Brain microvascular endothelial cell (primary cell): ENCODE measurements at regions not wholly inside any gene's neighbourhood (a gene's known extent, or its start where the extent isn't known, plus 50 kb on each side); places are given as distances from the start of the nearest gene placed in this dataset.

Source experiments
- DNase-seq: peaks from one replicate; pipeline ENCODE4 v3.0.0-alpha.2; 2020
- H3K27ac ChIP-seq: fragments of 250-450 bp; sonication (Bioruptor Pico); 2 replicates; pipeline ENCODE4 v1.5.1; 2020; ENCODE audit warnings: mild to moderate bottlenecking, moderate library complexity
- H3K27me3 ChIP-seq: fragments of 250-450 bp; sonication (Bioruptor Pico); replicated peaks from 2 replicates; pipeline ENCODE4 v1.5.1; 2020; ENCODE audit warnings: mild to moderate bottlenecking
- H3K36me3 ChIP-seq: fragments of 250-450 bp; sonication (Bioruptor Pico); replicated peaks from 2 replicates; pipeline ENCODE4 v1.5.1; 2020; ENCODE audit warnings: mild to moderate bottlenecking
- H3K4me3 ChIP-seq: 2 replicates; pipeline ENCODE4 v1.5.1; 2011; ENCODE audit warnings: low read depth, mild to moderate bottlenecking, control low read depth, low read length, moderate library complexity
- in situ Hi-C: cut with HindIII; loops from 2 replicates; pipeline ENCODE4 v1.10.0; 2017; ENCODE audit warnings: low sequenced_read_pairs, low pct_ligation_motif_present
- TF ChIP-seq, protein P1 (sequence below): IDR thresholded peaks from 2 replicates; pipeline ENCODE4 v1.5.1; 2011; ENCODE audit warnings: low read depth, mild to moderate bottlenecking, moderate library complexity, low read length, control low read depth, inconsistent platforms; ENCODE audit errors: missing control alignments

DNA sequence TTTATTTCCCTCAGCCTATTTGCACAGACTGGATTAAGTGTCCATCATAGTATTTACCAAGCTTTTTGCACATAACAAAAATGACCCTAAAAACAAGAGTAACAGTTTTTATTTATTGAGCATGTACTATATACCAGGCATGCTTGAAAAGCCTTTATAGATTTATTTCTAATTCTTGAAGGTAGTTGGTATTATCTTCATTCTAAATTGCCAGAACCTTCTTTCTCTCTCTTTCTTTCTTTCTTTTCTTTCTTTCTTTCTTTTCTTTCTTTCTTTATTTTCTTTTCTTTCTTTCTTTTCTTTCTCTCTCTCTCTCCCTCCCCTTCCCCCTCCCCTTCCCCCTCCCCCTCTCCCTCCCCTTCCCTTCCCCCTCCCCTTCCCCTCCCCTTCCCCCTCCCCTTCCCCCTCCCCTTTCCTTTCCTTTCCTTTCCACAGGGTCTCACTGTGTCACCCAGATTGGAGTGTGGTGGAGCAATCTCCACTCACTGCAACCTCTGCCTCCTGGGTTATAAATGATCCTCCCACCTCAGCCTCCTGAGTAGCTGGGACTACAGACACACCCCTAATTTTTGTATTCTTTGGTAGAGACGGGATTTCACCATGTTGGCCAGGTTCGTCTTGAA lies 310.9 kb upstream of the RBFOX1 start:
- H3K27ac ChIP-seq, result no peak overlapping the region
- in situ Hi-C loops, result no loop called here
- TF ChIP-seq, protein P1, sequence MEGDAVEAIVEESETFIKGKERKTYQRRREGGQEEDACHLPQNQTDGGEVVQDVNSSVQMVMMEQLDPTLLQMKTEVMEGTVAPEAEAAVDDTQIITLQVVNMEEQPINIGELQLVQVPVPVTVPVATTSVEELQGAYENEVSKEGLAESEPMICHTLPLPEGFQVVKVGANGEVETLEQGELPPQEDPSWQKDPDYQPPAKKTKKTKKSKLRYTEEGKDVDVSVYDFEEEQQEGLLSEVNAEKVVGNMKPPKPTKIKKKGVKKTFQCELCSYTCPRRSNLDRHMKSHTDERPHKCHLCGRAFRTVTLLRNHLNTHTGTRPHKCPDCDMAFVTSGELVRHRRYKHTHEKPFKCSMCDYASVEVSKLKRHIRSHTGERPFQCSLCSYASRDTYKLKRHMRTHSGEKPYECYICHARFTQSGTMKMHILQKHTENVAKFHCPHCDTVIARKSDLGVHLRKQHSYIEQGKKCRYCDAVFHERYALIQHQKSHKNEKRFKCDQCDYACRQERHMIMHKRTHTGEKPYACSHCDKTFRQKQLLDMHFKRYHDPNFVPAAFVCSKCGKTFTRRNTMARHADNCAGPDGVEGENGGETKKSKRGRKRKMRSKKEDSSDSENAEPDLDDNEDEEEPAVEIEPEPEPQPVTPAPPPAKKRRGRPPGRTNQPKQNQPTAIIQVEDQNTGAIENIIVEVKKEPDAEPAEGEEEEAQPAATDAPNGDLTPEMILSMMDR, result no peak
- H3K4me3 ChIP-seq, result no peak overlapping the region
- H3K27me3 ChIP-seq, result no peaks in the 10 kb centered on the region
- DNase-seq, result no peak
- H3K36me3 ChIP-seq, result no peaks in the 10 kb centered on the region

DNA sequence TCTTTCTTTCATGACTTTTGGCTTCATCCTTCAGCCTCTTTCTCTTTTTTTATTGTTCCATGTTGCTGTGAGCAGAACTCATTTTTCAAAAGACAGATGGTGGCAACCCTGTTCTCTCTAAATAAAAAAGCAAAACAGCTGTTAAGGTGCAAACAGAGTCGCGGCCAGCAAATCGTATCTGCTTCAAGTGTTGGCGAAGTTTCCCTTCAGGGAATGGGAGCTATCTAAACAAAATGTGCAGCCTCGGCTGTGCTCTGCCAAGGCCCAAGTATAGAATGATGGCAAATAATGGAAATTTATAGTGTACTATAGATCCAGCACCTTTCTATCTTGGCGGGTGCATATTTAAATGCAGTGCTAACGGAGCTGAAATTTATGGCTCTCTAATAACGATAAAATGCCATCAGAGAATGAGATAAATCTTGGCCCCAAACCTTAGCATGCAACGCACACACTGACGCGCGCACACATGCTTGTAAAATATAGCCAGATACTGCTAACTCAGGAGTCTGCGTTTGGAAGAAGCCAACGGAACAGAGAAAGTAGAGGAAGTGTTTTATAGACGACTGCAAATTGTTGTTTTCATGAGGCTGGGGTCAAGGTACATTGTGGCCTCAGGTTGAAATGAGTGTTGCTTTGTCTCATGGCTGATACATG lies 315.5 kb upstream of the RBFOX1 start:
- Histone ChIP-seq H3K27ac (no peak overlapping the region), H3K27me3 (no peaks in the 10 kb centered on the region), H3K4me3 (no peak overlapping the region), H3K36me3 (no peaks in the 10 kb centered on the region)
- no peak for DNase-seq
- TF ChIP-seq, protein P1, result no peak
- in situ Hi-C loops, result no loop called here

DNA sequence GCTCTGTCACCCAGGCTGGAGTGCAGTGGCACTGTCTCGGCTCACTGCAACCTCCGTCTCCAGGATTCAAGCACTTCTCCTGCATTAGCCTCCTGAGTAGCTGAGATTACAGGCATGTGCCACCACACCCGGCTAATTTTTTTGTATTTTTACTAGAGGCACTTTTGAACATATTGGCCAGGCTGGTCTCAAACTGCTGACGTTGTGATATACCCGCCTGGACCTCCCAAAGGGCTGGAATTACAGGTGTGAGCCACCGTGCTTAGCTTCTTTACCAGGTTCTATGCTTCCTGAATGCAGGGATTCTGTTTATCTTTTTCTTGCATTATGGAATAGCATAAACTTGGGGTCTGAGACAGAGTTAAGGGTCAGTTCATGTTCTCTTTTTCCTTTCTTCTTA lies 317.9 kb upstream of the RBFOX1 start:
- in situ Hi-C loops, result no loop called here
- H3K27ac ChIP-seq, result no peak overlapping the region
- no peaks in the 10 kb centered on the region for H3K27me3 ChIP-seq
- TF ChIP-seq, protein P1, result no peak
- no peaks in the 10 kb centered on the region for H3K36me3 ChIP-seq
- no peak for DNase-seq
- no peak overlapping the region for H3K4me3 ChIP-seq

DNA sequence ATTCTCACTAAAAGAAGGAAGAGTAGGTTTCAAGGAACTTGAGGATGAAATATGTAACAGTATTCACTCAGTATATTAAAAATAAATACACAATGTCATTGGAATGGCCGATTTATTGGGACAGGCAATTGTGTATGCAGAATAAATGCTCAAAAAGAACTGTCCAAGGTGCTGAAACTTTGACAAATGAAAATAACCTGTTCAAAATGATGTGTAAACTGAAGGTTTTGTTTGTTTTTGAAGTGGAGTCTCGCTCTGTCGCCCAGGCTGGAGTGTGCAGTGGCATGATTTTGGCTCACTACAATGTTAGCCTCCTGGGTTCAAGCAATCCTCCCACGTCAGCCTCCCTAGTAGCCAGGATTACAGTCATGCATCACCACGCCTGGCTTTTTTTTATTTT lies 318.7 kb upstream of the RBFOX1 start:
- DNase-seq, result no peak
- TF ChIP-seq, protein P1, result no peak
- in situ Hi-C loops, result no loop called here

DNA sequence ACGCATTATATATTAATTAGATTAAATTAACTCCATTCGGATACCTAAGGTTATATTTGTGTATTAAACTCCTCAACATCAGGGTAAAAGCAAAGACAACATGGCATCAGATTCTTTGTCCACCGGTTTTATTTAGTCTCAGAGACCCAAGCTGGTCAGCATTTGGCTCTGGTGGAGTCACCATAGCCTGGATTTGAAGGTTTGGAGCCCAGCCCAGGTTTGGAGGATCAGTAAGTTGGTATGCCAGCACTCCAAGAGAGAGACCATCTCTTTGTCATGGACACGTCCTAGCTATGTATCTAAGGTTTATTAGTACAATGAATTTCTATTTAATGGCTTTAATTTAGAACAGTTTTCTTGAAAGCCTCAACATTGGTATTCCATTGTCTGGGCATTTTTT lies 328.4 kb upstream of the RBFOX1 start:
- H3K36me3 ChIP-seq, result no peaks in the 10 kb centered on the region
- DNase-seq, result no peak
- H3K4me3 ChIP-seq, result no peak overlapping the region
- no peaks in the 10 kb centered on the region for H3K27me3 ChIP-seq
- in situ Hi-C loops, result no loop called here
- TF ChIP-seq, protein P1, result no peak
- H3K27ac ChIP-seq, result no peak overlapping the region

More for the DNA sequence above, 318.7 kb upstream of the RBFOX1 start:
- Histone ChIP-seq H3K27me3 (no peaks in the 10 kb centered on the region), H3K27ac (no peak overlapping the region), H3K36me3 (no peaks in the 10 kb centered on the region), H3K4me3 (no peak overlapping the region)
